ES-I3 (cell line): ENCODE measurements at regions not wholly inside any gene's neighbourhood (a gene's known extent, or its start where the extent isn't known, plus 50 kb on each side); places are given as distances from the start of the nearest gene placed in this dataset.

Experiments
- H3K36me3 ChIP-seq: 2 replicates; pipeline ENCODE4 v1.6.1; 2013; ENCODE audit warnings: mild to moderate bottlenecking, low read length, control low read depth, moderate library complexity; ENCODE audit not compliant: insufficient read depth
- H3K4me1 ChIP-seq: 2 replicates; pipeline ENCODE4 v1.6.1; 2013; ENCODE audit warnings: mild to moderate bottlenecking, control low read depth, low read length; ENCODE audit not compliant: insufficient read depth
- H3K9ac ChIP-seq: 2 replicates; pipeline ENCODE4 v1.6.1; 2013; ENCODE audit warnings: low read depth, mild to moderate bottlenecking, low read length, moderate library complexity
- H3K9me3 ChIP-seq: 2 replicates; pipeline ENCODE4 v1.6.1; 2013; ENCODE audit warnings: mild to moderate bottlenecking, low read length, moderate library complexity; ENCODE audit not compliant: control insufficient read depth, insufficient read depth

GRCh38 chr11:116482716-116483115 lies 290.1 kb downstream of the BUD13 start:
- H3K9me3 ChIP-seq: no peaks in the 10 kb centered on the region
- no peak overlapping the region for H3K9ac ChIP-seq
- H3K4me1 ChIP-seq: no peaks in the 10 kb centered on the region
- no peaks in the 10 kb centered on the region for H3K36me3 ChIP-seq

- no peaks in the 10 kb centered on the region for H3K4me1 ChIP-seq
- H3K36me3 ChIP-seq: no peaks in the 10 kb centered on the region
- no peaks in the 10 kb centered on the region for H3K9me3 ChIP-seq
- no peak overlapping the region for H3K9ac ChIP-seq
Measured at GRCh38 chr11:116481126-116481675, 291.6 kb downstream of the BUD13 start.

- Histone ChIP-seq H3K9ac (no peak overlapping the region), H3K4me1 (peaks cover 3% of the 10 kb centered on the region; the same call in 1 of the 2 replicates), H3K36me3 (no peaks in the 10 kb centered on the region)
Measured at GRCh38 chr11:116478669-116479668, 293.8 kb downstream of the BUD13 start.

GRCh38 chr11:116478205-116478604 lies 294.6 kb downstream of the BUD13 start:
- Histone ChIP-seq H3K9ac (no peak overlapping the region), H3K4me1 (peaks cover 8% of the 10 kb centered on the region), H3K9me3 (no peaks in the 10 kb centered on the region), H3K36me3 (no peaks in the 10 kb centered on the region)

More at GRCh38 chr11:116478669-116479668, 293.8 kb downstream of the BUD13 start:
- H3K9me3 ChIP-seq: no peaks in the 10 kb centered on the region

GRCh38 chr11:116473790-116474346 lies 298.9 kb downstream of the BUD13 start:
- Histone ChIP-seq H3K4me1 (peaks cover 11% of the 10 kb centered on the region), H3K36me3 (no peaks in the 10 kb centered on the region), H3K9me3 (no peaks in the 10 kb centered on the region), H3K9ac (no peak overlapping the region)

GRCh38 chr11:116473206-116473769 lies 299.5 kb downstream of the BUD13 start:
- Histone ChIP-seq H3K9ac (no peak overlapping the region), H3K9me3 (no peaks in the 10 kb centered on the region), H3K36me3 (no peaks in the 10 kb centered on the region), H3K4me1 (peaks cover 11% of the 10 kb centered on the region)

- H3K9me3 ChIP-seq: no peaks in the 10 kb centered on the region
- H3K4me1 ChIP-seq: peaks cover 11% of the 10 kb centered on the region
- H3K36me3 ChIP-seq: no peaks in the 10 kb centered on the region
- H3K9ac ChIP-seq: no peak overlapping the region
Measured at GRCh38 chr11:116472651-116473050, 300.1 kb downstream of the BUD13 start.

- peaks cover 11% of the 10 kb centered on the region for H3K4me1 ChIP-seq
- no peaks in the 10 kb centered on the region for H3K36me3 ChIP-seq
- no peaks in the 10 kb centered on the region for H3K9me3 ChIP-seq
- H3K9ac ChIP-seq: no peak overlapping the region
Measured at GRCh38 chr11:116471608-116472256, 301.1 kb downstream of the BUD13 start.

GRCh38 chr11:116468699-116469098 lies 304.1 kb downstream of the BUD13 start:
- Histone ChIP-seq H3K4me1 (peaks cover 6% of the 10 kb centered on the region; the same call in 1 of the 2 replicates), H3K9me3 (no peaks in the 10 kb centered on the region; the same call in 1 of the 2 replicates), H3K36me3 (no peaks in the 10 kb centered on the region), H3K9ac (no peak overlapping the region)

- no peaks in the 10 kb centered on the region; the same call in 1 of the 2 replicates for H3K9me3 ChIP-seq
Measured at GRCh38 chr11:116467823-116468222, 305.0 kb downstream of the BUD13 start.

GRCh38 chr11:116466801-116467200 lies 306.0 kb downstream of the BUD13 start:
- Histone ChIP-seq H3K9ac (no peak overlapping the region), H3K9me3 (no peaks in the 10 kb centered on the region; the same call in 1 of the 2 replicates), H3K4me1 (peaks cover 3% of the 10 kb centered on the region; the same call in 1 of the 2 replicates), H3K36me3 (no peaks in the 10 kb centered on the region)

More at GRCh38 chr11:116467823-116468222, 305.0 kb downstream of the BUD13 start:
- H3K36me3 ChIP-seq: no peaks in the 10 kb centered on the region
- H3K9ac ChIP-seq: no peak overlapping the region
- H3K4me1 ChIP-seq: no peaks in the 10 kb centered on the region; the same call in 1 of the 2 replicates

- no peak overlapping the region for H3K9ac ChIP-seq
- no peaks in the 10 kb centered on the region; the same call in 1 of the 2 replicates for H3K9me3 ChIP-seq
- H3K36me3 ChIP-seq: no peaks in the 10 kb centered on the region
- peaks cover 8% of the 10 kb centered on the region; the same call in 1 of the 2 replicates for H3K4me1 ChIP-seq
Measured at GRCh38 chr11:116466191-116466590, 306.6 kb downstream of the BUD13 start.

- no peak overlapping the region for H3K9ac ChIP-seq
- H3K4me1 ChIP-seq: peaks cover 8% of the 10 kb centered on the region; the same call in 1 of the 2 replicates
- no peaks in the 10 kb centered on the region; the same call in 1 of the 2 replicates for H3K9me3 ChIP-seq
- H3K36me3 ChIP-seq: no peaks in the 10 kb centered on the region
Measured at GRCh38 chr11:116465056-116465455, 307.7 kb downstream of the BUD13 start.

- Histone ChIP-seq H3K9me3 (no peaks in the 10 kb centered on the region; the same call in 1 of the 2 replicates), H3K4me1 (peaks cover 8% of the 10 kb centered on the region; the same call in 1 of the 2 replicates), H3K9ac (no peak overlapping the region), H3K36me3 (no peaks in the 10 kb centered on the region)
Measured at GRCh38 chr11:116461789-116462188, 311.0 kb downstream of the BUD13 start.
